Mesodermal cell (in vitro differentiated cells): ENCODE measurements at regions not wholly inside any gene's neighbourhood (a gene's known extent, or its start where the extent isn't known, plus 50 kb on each side); places are given as distances from the start of the nearest gene placed in this dataset.

Experiments
- H3K27ac ChIP-seq: 2 replicates; pipeline ENCODE4 v1.7.0; 2013; ENCODE audit warnings: mild to moderate bottlenecking, low read depth, low read length, moderate library complexity; ENCODE audit not compliant: severe bottlenecking
- H3K36me3 ChIP-seq: 2 replicates; pipeline ENCODE4 v1.7.1; 2013; ENCODE audit warnings: mild to moderate bottlenecking, low read length, moderate library complexity; ENCODE audit not compliant: control insufficient read depth, insufficient read depth
- H3K4me1 ChIP-seq: one replicate; pipeline ENCODE4 v1.7.1; 2013; ENCODE audit warnings: mild to moderate bottlenecking, low read length; ENCODE audit not compliant: insufficient read depth, control insufficient read depth, poor library complexity, severe bottlenecking
- H3K4me3 ChIP-seq: 2 replicates; pipeline ENCODE4 v1.7.0; 2013; ENCODE audit warnings: low read length, control low read depth, mild to moderate bottlenecking; ENCODE audit not compliant: insufficient read depth, poor library complexity, severe bottlenecking; ENCODE audit errors: extremely low read depth
- H3K9me3 ChIP-seq: 2 replicates; pipeline ENCODE4 v1.7.1; 2013; ENCODE audit warnings: mild to moderate bottlenecking, low read length, moderate library complexity; ENCODE audit not compliant: control insufficient read depth
- WGBS, 2 experiments: methylation state at CpG; one replicate each; pipeline ENCODE4 v1.1.5; 2013; ENCODE audit warnings: missing lambda C conversion rate in 2 of 2; ENCODE audit not compliant: insufficient coverage in 2 of 2; 5-methylcytosine and 5-hydroxymethylcytosine counted together

DNA sequence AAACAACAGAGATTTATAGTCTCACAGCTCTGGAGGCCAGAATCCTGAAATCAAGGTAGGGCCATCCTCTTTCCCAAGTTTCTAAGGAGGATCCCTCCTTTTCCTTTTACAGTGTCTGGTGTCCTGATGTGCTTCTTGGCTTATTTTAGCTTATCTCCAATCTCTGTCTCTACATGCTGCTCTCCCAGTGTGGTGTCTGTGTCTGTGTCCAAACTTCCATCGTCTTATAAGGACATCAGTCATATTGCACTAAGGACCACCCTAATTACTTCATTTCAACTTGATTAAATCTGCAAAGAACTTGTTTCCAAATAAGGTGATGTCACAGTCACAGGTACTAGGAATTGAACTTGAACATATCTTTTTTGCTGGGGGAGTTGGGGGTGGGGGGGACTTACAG lies 529.6 kb downstream of the DHX35 start:
- Histone ChIP-seq H3K4me3 (no peak overlapping the region), H3K27ac (no peak overlapping the region), H3K4me1 (no peaks in the 10 kb centered on the region), H3K9me3 (no peaks in the 10 kb centered on the region), H3K36me3 (no peaks in the 10 kb centered on the region)
- WGBS, 2 experiments = 100% methylated on average over 1 of the region's 1 CpG

DNA sequence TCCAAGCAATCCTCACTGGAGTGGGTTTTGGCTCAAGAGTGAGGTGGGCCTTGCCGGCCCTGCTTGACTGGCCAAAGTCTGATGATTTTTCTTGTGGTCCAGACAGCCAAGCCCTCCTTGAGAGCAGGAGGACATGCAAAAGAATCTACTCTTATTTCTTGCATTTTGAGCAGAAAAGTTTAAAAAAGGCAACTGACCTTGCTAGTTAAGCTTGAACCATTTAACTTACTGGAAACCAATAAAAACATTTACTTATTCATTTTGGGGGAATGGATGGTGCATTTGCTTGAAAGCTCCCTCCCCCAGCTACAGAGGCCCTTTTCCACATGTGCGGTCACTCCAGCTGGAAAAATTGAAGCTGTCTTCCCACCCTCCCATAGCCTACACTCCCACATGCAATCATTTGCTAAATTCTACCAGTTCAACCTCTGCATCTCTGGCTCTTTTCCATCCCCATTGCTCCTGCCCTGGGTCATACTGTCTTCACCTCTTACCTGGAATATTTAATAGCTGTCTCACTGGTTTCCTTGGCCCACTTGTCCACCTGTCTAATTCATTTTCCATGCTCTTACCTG lies 527.9 kb downstream of the DHX35 start:
- H3K36me3 ChIP-seq = no peaks in the 10 kb centered on the region
- H3K4me1 ChIP-seq = no peaks in the 10 kb centered on the region
- no peak overlapping the region for H3K27ac ChIP-seq
- no peak overlapping the region for H3K4me3 ChIP-seq
- 86 to 100% methylated on average over 1 to 2 of the region's 2 CpGs for WGBS, 2 experiments
- no peaks in the 10 kb centered on the region for H3K9me3 ChIP-seq

DNA sequence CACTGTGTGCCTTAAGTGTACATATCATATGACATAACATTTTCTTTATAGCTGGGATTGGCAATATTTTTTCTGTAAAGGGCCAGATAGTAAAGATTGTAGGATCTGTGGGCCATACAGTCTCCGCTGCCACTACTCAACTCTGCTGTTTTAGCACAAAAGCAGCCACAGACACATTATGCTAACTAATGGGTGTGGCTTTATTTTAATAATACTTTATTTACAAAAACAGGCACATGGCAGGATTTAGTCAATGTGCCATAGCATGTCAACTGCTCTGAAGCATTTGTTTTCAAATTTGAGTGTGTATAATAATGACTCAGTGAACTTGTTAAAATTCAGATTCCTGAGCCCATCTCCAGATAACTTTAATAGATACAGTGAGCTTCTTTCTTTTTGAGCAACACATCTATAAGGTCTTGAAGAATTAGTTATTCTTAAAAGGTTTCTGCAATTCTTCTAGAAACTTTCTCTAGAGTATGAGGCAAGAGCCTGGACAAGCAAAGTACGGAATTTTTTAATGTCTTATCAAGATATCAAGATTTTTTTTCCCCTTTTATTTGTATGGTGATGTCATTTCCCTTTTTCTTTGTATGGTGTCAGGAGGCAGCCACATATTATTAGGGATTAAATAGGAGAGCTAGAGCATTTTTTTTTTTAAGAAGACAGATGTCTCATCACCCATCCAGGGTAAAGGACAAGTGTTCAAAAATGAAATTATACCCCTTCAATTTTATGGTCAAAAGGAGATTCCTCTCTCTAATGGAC lies 518.3 kb downstream of the DHX35 start:
- Histone ChIP-seq H3K27ac (no peak overlapping the region), H3K4me1 (no peaks in the 10 kb centered on the region), H3K4me3 (no peak overlapping the region), H3K9me3 (no peaks in the 10 kb centered on the region), H3K36me3 (no peaks in the 10 kb centered on the region)
- WGBS, 2 experiments = no CpG with 5 or more reads among the region's 2 CpGs

GRCh38 chr20:39479196-39479810 lies 517.2 kb downstream of the DHX35 start:
- WGBS, 2 experiments = 100% methylated on average over 3 of the region's 4 CpGs
- H3K27ac ChIP-seq = no peak overlapping the region
- no peaks in the 10 kb centered on the region for H3K9me3 ChIP-seq
- no peak overlapping the region for H3K4me3 ChIP-seq
- no peaks in the 10 kb centered on the region for H3K36me3 ChIP-seq
- no peaks in the 10 kb centered on the region for H3K4me1 ChIP-seq

DNA sequence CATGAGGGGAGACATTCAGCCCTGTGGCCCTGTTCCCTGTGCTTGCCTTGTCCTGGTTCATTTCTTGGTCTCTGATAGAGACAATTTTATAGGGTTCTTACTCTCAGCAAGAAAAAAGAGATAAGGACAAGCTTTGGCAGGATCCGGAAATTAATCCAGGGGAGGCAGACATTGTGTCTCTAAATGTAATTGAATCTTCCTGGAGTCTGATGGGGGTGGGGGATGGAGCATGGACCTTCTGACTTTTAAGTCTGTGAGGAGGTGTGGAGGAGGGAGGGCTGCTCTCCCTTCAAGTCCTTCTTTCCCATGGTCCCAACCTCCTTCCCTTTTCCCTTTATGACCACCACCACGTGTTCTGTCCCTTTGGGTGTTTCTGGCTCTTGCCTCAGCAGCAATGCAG lies 512.7 kb downstream of the DHX35 start:
- 78 to 79% methylated on average over 1 to 2 of the region's 2 CpGs for WGBS, 2 experiments
- no peak overlapping the region for H3K4me3 ChIP-seq
- H3K4me1 ChIP-seq = no peaks in the 10 kb centered on the region
- H3K36me3 ChIP-seq = no peaks in the 10 kb centered on the region
- no peaks in the 10 kb centered on the region for H3K9me3 ChIP-seq
- H3K27ac ChIP-seq = no peak overlapping the region

DNA sequence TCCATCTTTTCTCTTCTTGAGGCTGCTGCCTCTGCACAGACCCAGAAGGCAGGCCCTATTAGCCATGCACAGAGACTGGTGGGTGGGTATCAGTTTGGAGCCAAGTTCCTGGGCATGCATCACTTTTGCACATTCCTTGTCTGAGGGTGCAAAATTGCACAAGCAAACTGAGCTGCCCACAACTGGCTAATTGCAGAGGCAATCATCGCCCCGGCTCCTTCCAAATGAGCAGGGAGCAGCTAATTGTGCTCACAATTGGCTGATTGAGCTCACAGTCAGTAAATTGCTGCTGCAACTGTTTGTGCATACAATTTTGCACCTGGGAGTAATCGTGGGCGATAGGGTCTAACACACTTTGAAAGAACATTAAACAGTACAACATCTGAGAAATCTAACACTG lies 511.4 kb downstream of the DHX35 start:
- Histone ChIP-seq H3K27ac (no peak overlapping the region), H3K36me3 (no peaks in the 10 kb centered on the region), H3K4me3 (no peak overlapping the region), H3K9me3 (no peaks in the 10 kb centered on the region), H3K4me1 (no peaks in the 10 kb centered on the region)
- WGBS, 2 experiments = 85 to 90% methylated on average over 2 of the region's 4 CpGs

DNA sequence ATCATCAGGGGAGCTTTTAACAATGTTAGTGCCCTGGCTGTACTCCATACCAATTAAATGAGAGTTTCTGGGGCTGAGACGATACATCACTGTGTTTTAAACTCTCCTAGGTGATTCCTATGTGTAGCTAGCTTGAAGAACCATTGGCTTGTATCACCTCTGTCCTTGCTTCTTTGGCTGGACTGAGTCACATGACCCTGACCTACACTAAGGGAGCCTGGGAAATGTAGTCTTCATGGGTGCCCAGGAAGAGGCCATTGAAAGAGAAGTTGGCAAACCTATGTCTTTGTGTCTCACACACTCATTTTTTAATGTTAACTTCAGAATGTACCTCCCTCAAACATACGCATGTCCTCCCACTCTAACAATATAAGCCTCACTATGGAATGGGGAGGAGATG lies 506.6 kb downstream of the DHX35 start:
- WGBS, 2 experiments = 83% methylated on average over 1 of the region's 2 CpGs; no CpG with 5 or more reads in 1 of the 2 experiments
- Histone ChIP-seq H3K4me1 (no peaks in the 10 kb centered on the region), H3K36me3 (no peaks in the 10 kb centered on the region), H3K4me3 (no peak overlapping the region), H3K27ac (no peak overlapping the region), H3K9me3 (peaks cover 5% of the 10 kb centered on the region)

GRCh38 chr20:39464238-39464637 lies 502.1 kb downstream of the DHX35 start:
- no peaks in the 10 kb centered on the region for H3K36me3 ChIP-seq
- H3K4me3 ChIP-seq = no peak overlapping the region
- H3K4me1 ChIP-seq = no peaks in the 10 kb centered on the region
- peaks cover 5% of the 10 kb centered on the region for H3K9me3 ChIP-seq
- 83% methylated on average over 1 of the region's 1 CpG; no CpG with 5 or more reads in 1 of the 2 experiments for whole genome bisulfite sequencing, 2 experiments
- no peak overlapping the region for H3K27ac ChIP-seq

- 79 to 100% methylated on average over 2 of the region's 5 CpGs for WGBS, 2 experiments
- no peaks in the 10 kb centered on the region for H3K36me3 ChIP-seq
- no peak overlapping the region for H3K27ac ChIP-seq
- H3K4me3 ChIP-seq = no peak overlapping the region
- peaks cover 5% of the 10 kb centered on the region for H3K9me3 ChIP-seq
- no peaks in the 10 kb centered on the region for H3K4me1 ChIP-seq
Observed at GRCh38 chr20:39462416-39462945, 500.3 kb downstream of the DHX35 start.

- H3K4me3 ChIP-seq = no peak overlapping the region
- 80 to 94% methylated on average over 1 of the region's 1 CpG for WGBS, 2 experiments
- no peaks in the 10 kb centered on the region for H3K4me1 ChIP-seq
- H3K36me3 ChIP-seq = no peaks in the 10 kb centered on the region
- H3K9me3 ChIP-seq = no peaks in the 10 kb centered on the region
- no peak overlapping the region for H3K27ac ChIP-seq
Observed at GRCh38 chr20:39458452-39458851, 496.3 kb downstream of the DHX35 start.

DNA sequence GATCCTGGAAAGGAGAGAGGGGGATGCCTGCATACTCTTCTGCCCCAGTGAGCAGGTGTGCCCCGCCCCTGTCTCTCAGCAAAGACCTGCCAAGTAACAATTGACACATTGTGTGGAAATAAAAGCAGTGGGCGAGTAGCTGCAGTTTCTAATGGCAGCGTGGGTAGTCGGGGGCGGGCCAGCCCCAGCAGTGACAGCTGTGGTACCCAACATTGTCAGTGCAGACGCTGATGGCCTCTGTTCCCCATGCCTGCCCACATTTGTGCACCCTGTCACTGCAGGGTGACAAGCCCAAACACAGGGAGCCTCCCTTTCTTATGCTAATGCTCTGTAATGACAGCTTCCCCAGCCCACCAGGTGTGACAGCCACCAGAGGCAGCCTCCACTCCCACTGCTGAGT lies 491.7 kb downstream of the DHX35 start:
- 70 to 71% methylated on average over 6 of the region's 6 CpGs for WGBS, 2 experiments
- H3K4me3 ChIP-seq = no peak overlapping the region

More for the DNA sequence above, 491.7 kb downstream of the DHX35 start:
- Histone ChIP-seq H3K9me3 (no peaks in the 10 kb centered on the region), H3K4me1 (no peaks in the 10 kb centered on the region), H3K36me3 (no peaks in the 10 kb centered on the region), H3K27ac (no peak overlapping the region)
